ENCODE measurements at regions not wholly inside any gene's neighbourhood (a gene's known extent, or its start where the extent isn't known, plus 50 kb on each side); places are given as distances from the start of the nearest gene placed in this dataset.

GRCh38 chr5:1703352-1704050, 96.1 kb downstream of the MRPL36 start:
- no peak overlapping the region for H3K9ac ChIP-seq (ENCODE audit: low read length)
- H3K36me3 ChIP-seq (ENCODE audit: insufficient read depth, low read length), result no peaks in the 10 kb centered on the region
- H3K4me1 ChIP-seq (ENCODE audit: insufficient read depth, low read length), result no peaks in the 10 kb centered on the region
- H3K4me3 ChIP-seq (ENCODE audit: low read depth in 1 of 2, low read length in 2 of 2), result no peak overlapping the region
- no peaks in the 10 kb centered on the region for H3K9me3 ChIP-seq (ENCODE audit: low read length)
- H3K27me3 ChIP-seq (ENCODE audit: control insufficient read depth in 1 of 2, insufficient read depth in 2 of 2, low read length in 2 of 2), result peaks cover 0 to 6% of the 10 kb centered on the region in 2 donors
- no peak overlapping the region for H3K27ac ChIP-seq (ENCODE audit: low read depth, low read length)

GRCh38 chr5:1702318-1702717, 97.3 kb downstream of the MRPL36 start:
- Histone ChIP-seq H3K9ac (ENCODE audit: low read length) (no peak overlapping the region), H3K4me3 (ENCODE audit: low read depth in 1 of 2, low read length in 2 of 2) (no peak overlapping the region), H3K9me3 (ENCODE audit: low read length) (no peaks in the 10 kb centered on the region), H3K27me3 (ENCODE audit: control insufficient read depth in 1 of 2, insufficient read depth in 2 of 2, low read length in 2 of 2) (peaks cover 0 to 4% of the 10 kb centered on the region in 2 donors), H3K4me1 (ENCODE audit: insufficient read depth, low read length) (no peaks in the 10 kb centered on the region), H3K27ac (ENCODE audit: low read depth, low read length) (no peak overlapping the region), H3K36me3 (ENCODE audit: insufficient read depth, low read length) (no peaks in the 10 kb centered on the region)

GRCh38 chr5:1701884-1702283, 97.8 kb downstream of the MRPL36 start:
- Histone ChIP-seq H3K36me3 (ENCODE audit: insufficient read depth, low read length) (no peaks in the 10 kb centered on the region), H3K27ac (ENCODE audit: low read depth, low read length) (no peak overlapping the region), H3K9ac (ENCODE audit: low read length) (no peak overlapping the region), H3K4me1 (ENCODE audit: insufficient read depth, low read length) (no peaks in the 10 kb centered on the region), H3K27me3 (ENCODE audit: control insufficient read depth in 1 of 2, insufficient read depth in 2 of 2, low read length in 2 of 2) (peaks cover 0 to under 1% of the 10 kb centered on the region in 2 donors), H3K9me3 (ENCODE audit: low read length) (no peaks in the 10 kb centered on the region), H3K4me3 (ENCODE audit: low read depth in 1 of 2, low read length in 2 of 2) (no peak overlapping the region)

- Histone ChIP-seq H3K9ac (ENCODE audit: low read length) (no peak overlapping the region), H3K9me3 (ENCODE audit: low read length) (no peaks in the 10 kb centered on the region), H3K4me1 (ENCODE audit: insufficient read depth, low read length) (no peaks in the 10 kb centered on the region), H3K27me3 (ENCODE audit: control insufficient read depth in 1 of 2, insufficient read depth in 2 of 2, low read length in 2 of 2) (no peaks in the 10 kb centered on the region), H3K27ac (ENCODE audit: low read depth, low read length) (no peak overlapping the region), H3K36me3 (ENCODE audit: insufficient read depth, low read length) (no peaks in the 10 kb centered on the region), H3K4me3 (ENCODE audit: low read depth in 1 of 2, low read length in 2 of 2) (no peak overlapping the region)
Observed at GRCh38 chr5:1701216-1701864, 98.3 kb downstream of the MRPL36 start.

DNA sequence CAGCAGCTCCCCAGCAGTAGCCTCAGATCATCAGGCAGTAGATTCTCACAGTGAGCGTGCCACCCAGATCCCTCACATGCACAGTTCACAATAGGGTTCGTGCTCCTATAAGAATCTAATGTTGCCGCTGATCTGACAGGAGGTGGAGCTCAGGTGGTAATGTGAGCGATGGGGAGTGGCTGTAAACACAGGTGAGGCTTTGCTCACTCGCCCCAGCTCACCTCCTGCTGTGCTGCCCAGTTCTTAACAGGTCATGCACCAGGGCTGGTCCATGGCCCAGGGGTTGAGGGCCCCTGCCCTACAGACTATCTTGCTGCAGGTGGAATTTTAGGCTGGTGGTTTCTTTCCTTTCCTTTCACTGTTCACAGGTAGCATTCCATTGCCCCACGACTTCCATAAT, 100.2 kb downstream of the MRPL36 start:
- H3K4me1 ChIP-seq (ENCODE audit: insufficient read depth, low read length), result no peaks in the 10 kb centered on the region
- no peak overlapping the region for H3K9ac ChIP-seq (ENCODE audit: low read length)
- no peak overlapping the region for H3K4me3 ChIP-seq (ENCODE audit: low read depth in 1 of 2, low read length in 2 of 2)
- no peaks in the 10 kb centered on the region for H3K27me3 ChIP-seq (ENCODE audit: control insufficient read depth in 1 of 2, insufficient read depth in 2 of 2, low read length in 2 of 2)
- H3K9me3 ChIP-seq (ENCODE audit: low read length), result no peaks in the 10 kb centered on the region
- no peaks in the 10 kb centered on the region for H3K36me3 ChIP-seq (ENCODE audit: insufficient read depth, low read length)
- H3K27ac ChIP-seq (ENCODE audit: low read depth, low read length), result no peak overlapping the region

DNA sequence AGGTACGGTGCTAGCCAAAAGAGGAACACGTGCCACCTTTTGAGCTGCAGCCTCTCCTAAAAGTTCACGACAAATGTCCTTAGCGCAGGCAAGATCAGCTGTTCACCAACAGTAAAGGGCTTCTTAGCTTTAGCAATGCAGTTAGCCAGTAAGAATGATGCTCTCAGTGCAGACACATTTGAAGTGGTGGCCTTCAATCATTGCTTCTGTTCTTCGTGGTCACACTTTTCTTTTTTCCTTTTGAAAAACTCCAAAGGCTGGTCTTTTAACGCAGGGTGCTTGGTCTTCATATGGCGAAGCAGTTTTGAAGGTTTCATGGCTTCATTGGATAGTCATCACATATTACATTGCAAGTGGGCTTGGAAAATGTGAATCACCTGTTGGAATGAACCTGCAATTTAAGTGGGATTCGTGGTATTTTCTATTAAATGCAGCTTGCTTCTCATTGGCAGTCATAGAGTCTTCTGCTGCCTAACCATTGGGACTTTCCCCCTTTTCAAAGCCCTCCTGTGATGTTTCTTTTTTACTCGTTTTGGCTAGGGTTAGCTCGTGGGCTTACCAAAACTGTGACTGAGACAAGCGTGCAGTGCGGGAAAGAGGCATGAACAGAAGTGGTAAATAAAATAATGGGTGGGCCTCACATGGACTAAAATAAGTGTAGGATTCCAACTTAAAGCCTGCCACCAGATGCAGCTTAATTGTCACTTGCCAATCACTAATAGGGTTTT, 100.9 kb downstream of the MRPL36 start:
- no peaks in the 10 kb centered on the region for H3K9me3 ChIP-seq (ENCODE audit: low read length)
- no peak overlapping the region for H3K9ac ChIP-seq (ENCODE audit: low read length)
- no peaks in the 10 kb centered on the region for H3K36me3 ChIP-seq (ENCODE audit: insufficient read depth, low read length)
- H3K27me3 ChIP-seq (ENCODE audit: control insufficient read depth in 1 of 2, insufficient read depth in 2 of 2, low read length in 2 of 2), result no peaks in the 10 kb centered on the region
- H3K4me3 ChIP-seq (ENCODE audit: low read depth in 1 of 2, low read length in 2 of 2), result no peak overlapping the region
- H3K4me1 ChIP-seq (ENCODE audit: insufficient read depth, low read length), result no peaks in the 10 kb centered on the region
- H3K27ac ChIP-seq (ENCODE audit: low read depth, low read length), result no peak overlapping the region

DNA sequence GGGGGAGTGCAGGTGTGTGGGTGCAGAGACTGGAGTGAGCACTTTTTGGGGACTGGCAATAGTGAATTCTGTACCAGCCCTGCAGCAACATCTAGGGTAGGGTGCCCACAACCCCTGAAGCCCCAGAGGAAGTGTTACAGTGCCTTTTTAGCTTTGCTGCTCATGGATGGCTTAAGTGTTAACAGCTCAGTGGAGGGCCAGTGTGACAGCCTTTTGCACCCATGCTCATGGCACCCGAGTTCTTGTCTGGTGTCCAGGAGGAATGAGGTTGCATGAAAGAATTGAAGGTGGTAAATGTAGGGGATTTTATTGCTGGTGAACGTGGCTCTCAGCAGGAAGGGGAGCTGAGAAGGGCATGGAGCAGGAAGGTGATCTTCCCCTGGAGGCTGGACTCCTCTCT, 107.3 kb downstream of the MRPL36 start:
- no peak overlapping the region for H3K9ac ChIP-seq (ENCODE audit: low read length)
- peaks cover 4% of the 10 kb centered on the region for H3K9me3 ChIP-seq (ENCODE audit: low read length)
- H3K27me3 ChIP-seq (ENCODE audit: control insufficient read depth in 1 of 2, insufficient read depth in 2 of 2, low read length in 2 of 2), result no peaks in the 10 kb centered on the region
- H3K36me3 ChIP-seq (ENCODE audit: insufficient read depth, low read length), result no peaks in the 10 kb centered on the region
- no peak overlapping the region for H3K4me3 ChIP-seq (ENCODE audit: low read depth in 1 of 2, low read length in 2 of 2)
- no peak overlapping the region for H3K27ac ChIP-seq (ENCODE audit: low read depth, low read length)
- H3K4me1 ChIP-seq (ENCODE audit: insufficient read depth, low read length), result no peaks in the 10 kb centered on the region

DNA sequence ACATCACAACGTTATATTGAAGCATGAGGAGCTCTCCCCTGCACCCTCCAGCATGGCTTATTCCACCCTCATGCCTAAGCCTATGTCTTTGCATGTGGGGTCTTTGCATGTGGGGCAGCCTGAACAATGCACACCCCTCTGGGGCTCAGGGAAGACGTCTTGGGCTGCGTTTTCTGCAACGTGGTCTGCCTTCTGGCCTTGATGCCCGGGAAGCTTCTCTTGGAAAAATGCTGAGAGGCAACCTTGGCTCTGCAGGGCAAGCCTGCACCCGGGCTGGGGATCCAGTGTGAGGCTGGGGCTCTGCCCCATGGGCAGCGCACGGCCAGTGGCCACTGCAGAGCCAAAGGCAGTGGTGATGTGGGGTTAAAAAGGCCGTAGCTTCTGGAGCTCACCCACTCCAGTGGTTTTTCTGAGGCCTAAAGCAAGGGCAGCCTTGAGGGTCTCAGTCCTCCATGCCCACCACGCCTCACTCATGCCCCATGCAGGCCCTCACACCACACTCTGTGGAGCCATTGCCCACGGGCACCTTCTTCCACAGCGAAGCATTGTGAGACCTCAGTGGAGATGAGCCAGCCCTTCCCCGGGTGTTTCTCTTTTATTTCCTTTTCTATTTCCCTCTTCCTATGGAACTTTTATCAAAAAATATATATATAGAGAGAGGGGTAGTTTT, 112.2 kb downstream of the MRPL36 start:
- Histone ChIP-seq H3K27me3 (ENCODE audit: control insufficient read depth in 1 of 2, insufficient read depth in 2 of 2, low read length in 2 of 2) (no peaks in the 10 kb centered on the region), H3K27ac (ENCODE audit: low read depth, low read length) (no peak overlapping the region), H3K4me3 (ENCODE audit: low read depth in 1 of 2, low read length in 2 of 2) (no peak overlapping the region), H3K36me3 (ENCODE audit: insufficient read depth, low read length) (no peaks in the 10 kb centered on the region), H3K9me3 (ENCODE audit: low read length) (peaks cover 4% of the 10 kb centered on the region), H3K9ac (ENCODE audit: low read length) (no peak overlapping the region), H3K4me1 (ENCODE audit: insufficient read depth, low read length) (no peaks in the 10 kb centered on the region)

GRCh38 chr5:1686016-1686802, 113.4 kb downstream of the MRPL36 start:
- H3K36me3 ChIP-seq (ENCODE audit: insufficient read depth, low read length), result no peaks in the 10 kb centered on the region
- no peak overlapping the region for H3K4me3 ChIP-seq (ENCODE audit: low read depth in 1 of 2, low read length in 2 of 2)

DNA sequence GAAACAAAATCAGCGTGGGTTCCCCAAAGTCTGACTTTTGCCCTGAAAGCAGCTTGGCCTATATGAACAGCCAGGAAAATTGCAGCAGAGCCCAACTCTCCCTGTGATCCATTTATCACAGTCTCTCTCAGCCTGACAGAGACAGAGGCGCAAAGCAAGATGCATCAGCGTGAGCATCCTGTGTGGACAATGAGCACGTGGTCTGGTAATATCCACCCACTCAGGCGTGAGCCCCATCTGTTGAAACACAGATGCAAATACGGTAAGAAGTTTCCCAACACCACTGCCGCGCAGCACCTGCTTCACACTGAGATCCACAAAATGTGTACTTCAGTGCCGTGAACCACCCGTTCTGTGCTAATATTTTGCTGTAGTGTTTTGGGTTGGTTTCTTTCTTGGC, 114.6 kb downstream of the MRPL36 start:
- H3K4me1 ChIP-seq (ENCODE audit: insufficient read depth, low read length), result no peaks in the 10 kb centered on the region
- no peaks in the 10 kb centered on the region for H3K36me3 ChIP-seq (ENCODE audit: insufficient read depth, low read length)
- H3K9ac ChIP-seq (ENCODE audit: low read length), result no peak overlapping the region
- H3K4me3 ChIP-seq (ENCODE audit: low read depth in 1 of 2, low read length in 2 of 2), result no peak overlapping the region
- peaks cover 4% of the 10 kb centered on the region for H3K9me3 ChIP-seq (ENCODE audit: low read length)
- peaks cover 0 to 5% of the 10 kb centered on the region in 2 donors for H3K27me3 ChIP-seq (ENCODE audit: control insufficient read depth in 1 of 2, insufficient read depth in 2 of 2, low read length in 2 of 2)
- no peak overlapping the region for H3K27ac ChIP-seq (ENCODE audit: low read depth, low read length)

More at GRCh38 chr5:1686016-1686802, 113.4 kb downstream of the MRPL36 start:
- Histone ChIP-seq H3K4me1 (ENCODE audit: insufficient read depth, low read length) (no peaks in the 10 kb centered on the region), H3K27ac (ENCODE audit: low read depth, low read length) (no peak overlapping the region), H3K9ac (ENCODE audit: low read length) (no peak overlapping the region), H3K9me3 (ENCODE audit: low read length) (peaks cover 4% of the 10 kb centered on the region), H3K27me3 (ENCODE audit: control insufficient read depth in 1 of 2, insufficient read depth in 2 of 2, low read length in 2 of 2) (peaks cover 0 to 5% of the 10 kb centered on the region in 2 donors)

GRCh38 chr5:1681955-1682354, 117.7 kb downstream of the MRPL36 start:
- Histone ChIP-seq H3K36me3 (ENCODE audit: insufficient read depth, low read length) (no peaks in the 10 kb centered on the region), H3K4me1 (ENCODE audit: insufficient read depth, low read length) (no peaks in the 10 kb centered on the region), H3K4me3 (ENCODE audit: low read depth in 1 of 2, low read length in 2 of 2) (no peak overlapping the region), H3K27me3 (ENCODE audit: control insufficient read depth in 1 of 2, insufficient read depth in 2 of 2, low read length in 2 of 2) (peaks cover 0 to 5% of the 10 kb centered on the region in 2 donors), H3K27ac (ENCODE audit: low read depth, low read length) (no peak overlapping the region), H3K9ac (ENCODE audit: low read length) (no peak overlapping the region), H3K9me3 (ENCODE audit: low read length) (peaks cover 7% of the 10 kb centered on the region)
